ENCODE measurements at regions not wholly inside any gene's neighbourhood (a gene's known extent, or its start where the extent isn't known, plus 50 kb on each side); places are given as distances from the start of the nearest gene placed in this dataset.
"Not testable (repeated sequence)": the region's sequence is repeated elsewhere in the genome, so short reads cannot be mapped to it uniquely, and the experiment has no call there.

DNA sequence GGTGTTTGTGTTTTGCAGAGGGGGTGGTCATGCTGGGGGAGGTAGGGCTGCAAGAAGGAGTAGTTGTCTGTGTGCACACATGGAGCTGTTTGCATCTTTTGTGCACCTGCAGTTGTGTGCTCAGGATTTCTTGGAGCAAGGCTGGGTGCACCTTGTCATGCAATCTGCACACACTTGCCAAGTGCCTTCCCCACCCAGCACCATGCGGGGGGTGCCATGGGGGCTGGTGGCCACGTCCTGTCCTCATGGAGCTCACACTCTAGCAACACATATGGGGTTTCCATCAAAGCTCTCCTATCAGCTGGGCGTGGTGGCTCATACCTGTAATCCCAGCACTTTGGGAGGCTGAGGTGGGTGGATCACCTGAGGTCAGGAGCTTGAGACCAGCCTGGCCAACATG is 111.6 kb downstream of the CRLF3 start:
- not testable (repeated sequence) for DNase-seq (ENCODE audit: low read depth)

DNA sequence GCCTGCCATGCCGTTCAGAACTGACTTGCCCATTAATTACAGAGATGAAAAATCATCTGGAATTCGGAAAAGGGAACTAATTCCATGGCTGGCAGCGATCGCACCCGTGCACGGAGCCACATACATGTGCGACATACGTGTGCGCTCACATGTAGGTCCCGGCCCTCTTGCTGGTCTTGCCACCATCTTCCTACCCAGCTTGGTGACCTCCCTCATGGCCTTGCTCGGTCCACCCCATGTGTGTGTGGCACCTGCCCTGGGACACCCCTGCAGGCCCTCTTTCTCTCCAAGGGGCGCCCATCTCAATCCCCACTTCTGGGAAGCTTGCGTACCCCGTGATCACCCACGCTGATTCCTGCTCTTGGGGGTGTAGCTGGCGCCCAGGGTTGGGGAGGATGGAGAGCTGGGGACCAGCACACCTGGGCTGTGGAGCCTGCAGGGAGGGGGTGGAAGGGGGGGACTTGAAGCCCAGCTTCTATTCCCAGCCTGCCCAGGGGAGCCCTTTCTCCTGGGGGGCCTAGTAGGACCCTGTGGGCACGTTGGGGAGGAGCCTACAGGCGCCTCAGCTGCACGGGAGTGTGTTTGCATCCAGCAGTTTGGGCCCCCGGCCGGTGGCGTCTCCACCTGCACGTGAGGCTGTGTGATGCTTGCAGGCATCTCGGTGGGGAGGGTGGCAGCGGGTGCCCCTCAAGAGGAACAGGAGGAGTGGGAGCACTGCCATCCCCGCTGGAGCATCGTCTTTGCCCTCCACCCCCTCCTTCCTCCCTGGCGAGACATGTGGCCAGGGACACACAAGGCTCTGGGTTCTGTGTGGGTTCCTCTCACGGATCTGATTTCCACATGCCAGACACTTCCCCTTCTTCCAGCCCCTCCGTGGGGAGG is 112.6 kb downstream of the CRLF3 start:
- DNase-seq (ENCODE audit: low read depth): not testable (repeated sequence)

DNA sequence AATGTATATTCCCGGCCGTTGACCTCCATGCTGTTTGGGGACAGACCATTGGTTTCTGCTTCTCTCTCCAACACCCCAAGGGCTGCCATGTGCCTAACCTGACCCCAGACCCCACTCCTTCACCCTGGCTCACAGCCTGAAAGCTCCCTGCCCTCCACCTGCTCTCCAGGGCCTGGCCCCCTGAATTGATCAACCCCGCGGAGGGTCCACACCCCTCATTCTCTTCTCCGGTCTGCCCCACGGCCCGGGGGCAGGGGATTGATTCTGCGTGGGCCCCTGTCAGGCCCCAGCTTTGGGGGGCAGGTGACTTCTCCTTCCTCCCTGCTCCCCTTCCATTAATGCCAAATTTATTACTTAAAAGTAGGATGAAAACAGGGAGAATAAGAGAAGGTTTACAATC is 113.3 kb downstream of the CRLF3 start:
- DNase-seq (ENCODE audit: low read depth): not testable (repeated sequence)

DNA sequence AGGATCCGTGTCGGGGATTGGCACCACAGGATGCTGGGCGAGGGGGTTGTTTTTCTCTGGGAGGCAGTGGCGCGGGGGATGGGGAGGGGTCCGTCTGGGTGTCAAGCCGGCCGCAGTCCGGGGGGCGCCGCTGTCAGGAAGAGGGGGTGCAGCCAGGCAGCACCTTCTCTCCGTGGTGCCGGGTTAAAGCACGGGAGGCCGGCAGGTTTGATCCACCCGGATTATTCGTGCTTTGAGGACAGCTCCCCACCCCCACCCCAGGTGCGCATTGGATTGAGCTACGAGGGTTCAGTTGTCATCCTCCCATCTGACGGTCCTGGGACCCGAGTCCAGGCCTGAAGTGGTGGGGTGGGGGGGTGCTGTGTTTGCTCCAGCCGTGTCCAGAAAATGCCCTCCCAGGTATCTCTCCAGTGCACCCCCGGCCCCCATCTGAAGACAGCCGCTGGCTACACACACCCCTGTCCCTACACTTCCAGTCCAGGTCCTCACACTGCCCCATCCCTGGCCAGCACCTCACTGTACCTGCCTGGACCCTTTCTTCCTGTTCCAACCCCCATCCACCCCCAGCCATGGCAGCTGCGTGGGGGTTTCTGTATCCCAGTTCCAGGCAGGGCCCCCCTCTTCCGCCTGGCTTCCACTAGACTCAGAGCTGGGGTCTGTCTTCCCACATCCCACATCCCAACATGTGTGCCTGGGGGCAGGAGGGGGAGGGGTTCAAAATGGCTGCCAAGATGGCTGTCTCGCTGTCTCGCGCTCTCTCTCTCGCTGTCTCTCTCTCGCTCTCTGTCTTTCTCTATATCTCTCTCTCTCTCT is 114.0 kb downstream of the CRLF3 start:
- not testable (repeated sequence) for DNase-seq (ENCODE audit: low read depth)

DNA sequence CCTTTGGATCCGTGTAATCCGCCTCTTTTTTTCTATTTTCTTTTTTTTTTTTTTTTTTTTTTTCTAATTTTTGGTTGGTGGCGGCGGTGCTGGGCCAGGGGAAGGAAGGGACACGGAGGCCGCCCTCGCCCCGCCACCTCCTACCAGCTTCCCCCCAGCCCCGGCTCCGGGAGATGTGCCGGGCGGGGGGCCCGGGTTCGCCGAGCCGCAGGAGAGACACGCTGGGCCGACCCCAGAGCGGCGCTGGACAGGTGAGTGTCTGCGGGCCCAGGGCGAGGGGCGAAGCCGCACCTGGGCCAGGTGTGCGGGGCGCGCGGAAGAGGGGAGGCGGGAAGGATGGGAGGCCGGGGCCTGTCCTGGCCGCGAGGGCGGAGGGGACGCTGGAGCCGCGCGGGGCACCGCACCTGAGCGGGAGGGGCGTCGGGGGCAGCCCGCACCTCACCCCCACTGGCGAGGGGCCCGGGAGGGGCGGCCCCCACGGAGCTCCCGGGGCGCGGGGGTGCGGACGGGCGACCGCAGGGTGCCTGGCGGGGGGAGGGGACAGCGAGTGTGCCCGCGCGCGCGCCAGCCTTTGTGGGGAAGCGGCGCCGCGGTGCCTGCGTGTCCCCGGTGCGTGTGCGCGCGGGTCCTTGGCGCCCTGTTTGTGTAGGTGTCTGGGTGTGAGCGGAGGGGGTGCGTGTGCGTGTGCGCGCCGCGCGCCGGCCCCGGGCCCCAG is 114.8 kb downstream of the CRLF3 start:
- not testable (repeated sequence) for DNase-seq (ENCODE audit: low read depth)

DNA sequence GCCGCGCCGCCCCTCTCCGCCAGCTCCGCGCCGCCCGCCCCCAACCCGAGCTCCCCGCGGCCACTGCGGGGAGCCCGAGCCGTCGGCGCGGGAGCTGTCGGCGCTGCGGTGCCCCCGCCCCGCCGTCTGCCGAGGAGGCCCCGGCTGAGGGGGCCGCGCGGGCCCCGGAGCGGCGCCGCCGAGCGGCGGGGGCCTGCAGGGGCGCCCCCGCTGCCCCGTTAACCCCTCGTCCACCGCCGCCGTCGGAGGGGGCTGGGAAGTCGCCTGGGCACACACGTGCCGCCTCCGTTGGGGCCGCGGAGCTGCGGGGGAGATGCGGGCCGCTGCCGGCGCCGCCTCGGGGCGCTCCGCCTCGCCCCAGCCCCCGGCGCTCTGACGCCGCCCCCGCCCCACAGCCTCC is 115.4 kb downstream of the CRLF3 start:
- DNase-seq (ENCODE audit: low read depth): not testable (repeated sequence)

DNA sequence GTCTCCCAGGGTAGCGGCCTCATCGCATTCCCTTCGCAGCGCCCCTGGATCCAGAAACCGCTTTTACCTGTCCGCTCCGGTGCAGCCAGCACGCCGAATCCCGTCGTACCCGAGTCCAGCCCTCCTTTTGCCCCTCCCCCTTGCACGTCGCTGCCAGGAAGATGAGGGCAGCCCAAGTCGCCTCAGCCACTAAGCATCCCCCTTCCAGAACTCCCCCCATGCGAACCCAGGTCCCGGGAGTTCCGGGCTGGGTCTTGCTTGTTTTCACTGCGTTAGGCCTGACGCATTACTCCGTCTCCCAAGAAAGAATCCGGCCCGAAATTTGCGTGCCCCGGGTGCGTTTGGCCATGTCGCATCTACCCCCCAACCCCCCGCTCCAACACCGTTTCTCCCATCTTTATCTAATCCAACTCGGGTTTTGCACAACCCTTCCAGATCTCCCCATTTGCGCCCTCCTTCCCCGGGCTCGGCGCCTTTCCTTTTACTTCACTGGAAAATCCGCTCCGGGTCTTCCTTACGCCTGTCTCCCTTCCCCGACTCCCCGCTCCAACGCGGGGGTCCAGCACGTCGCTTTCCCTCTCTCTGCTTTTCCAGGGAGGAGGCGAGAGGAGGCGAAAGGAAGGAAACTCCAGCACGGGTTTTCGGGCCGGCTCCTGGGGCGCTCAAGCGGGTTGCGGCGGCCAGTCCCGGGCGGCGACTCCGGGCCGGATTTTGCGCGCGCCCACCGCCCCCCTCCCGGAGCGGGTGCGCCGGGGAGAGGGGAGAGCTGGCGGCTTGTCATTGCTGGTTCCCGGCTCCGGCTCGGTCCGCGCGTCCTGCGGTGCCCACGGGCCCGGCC is 116.0 kb downstream of the CRLF3 start:
- peak; percentile 97 for DNase-seq (ENCODE audit: low read depth)

DNA sequence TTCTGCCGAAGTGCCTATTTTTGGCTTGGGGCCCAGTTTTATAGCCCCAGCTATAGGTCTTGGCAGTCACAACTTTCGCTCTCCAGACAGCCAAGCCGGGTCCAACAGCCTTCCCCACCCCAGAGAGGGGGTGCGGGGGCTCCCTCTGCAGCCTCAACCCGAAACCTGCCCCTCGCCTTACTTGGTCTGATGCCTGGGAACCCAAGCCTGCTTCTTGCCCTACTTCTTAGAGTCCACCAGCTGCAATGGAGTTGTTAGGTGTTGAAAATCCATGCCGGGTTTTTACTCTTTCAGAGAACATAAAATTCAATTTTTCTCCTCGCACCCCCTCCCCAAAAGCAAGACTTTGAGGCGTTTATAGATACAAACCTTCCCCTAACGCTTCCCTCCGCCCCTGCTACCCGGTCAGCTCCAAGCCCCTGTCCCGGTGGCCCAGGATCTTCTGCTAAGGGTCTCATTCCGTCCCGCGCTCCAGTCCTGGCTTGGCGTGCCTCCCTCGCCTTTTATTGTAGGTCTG is 116.7 kb downstream of the CRLF3 start:
- not testable (repeated sequence) for DNase-seq (ENCODE audit: low read depth)

DNA sequence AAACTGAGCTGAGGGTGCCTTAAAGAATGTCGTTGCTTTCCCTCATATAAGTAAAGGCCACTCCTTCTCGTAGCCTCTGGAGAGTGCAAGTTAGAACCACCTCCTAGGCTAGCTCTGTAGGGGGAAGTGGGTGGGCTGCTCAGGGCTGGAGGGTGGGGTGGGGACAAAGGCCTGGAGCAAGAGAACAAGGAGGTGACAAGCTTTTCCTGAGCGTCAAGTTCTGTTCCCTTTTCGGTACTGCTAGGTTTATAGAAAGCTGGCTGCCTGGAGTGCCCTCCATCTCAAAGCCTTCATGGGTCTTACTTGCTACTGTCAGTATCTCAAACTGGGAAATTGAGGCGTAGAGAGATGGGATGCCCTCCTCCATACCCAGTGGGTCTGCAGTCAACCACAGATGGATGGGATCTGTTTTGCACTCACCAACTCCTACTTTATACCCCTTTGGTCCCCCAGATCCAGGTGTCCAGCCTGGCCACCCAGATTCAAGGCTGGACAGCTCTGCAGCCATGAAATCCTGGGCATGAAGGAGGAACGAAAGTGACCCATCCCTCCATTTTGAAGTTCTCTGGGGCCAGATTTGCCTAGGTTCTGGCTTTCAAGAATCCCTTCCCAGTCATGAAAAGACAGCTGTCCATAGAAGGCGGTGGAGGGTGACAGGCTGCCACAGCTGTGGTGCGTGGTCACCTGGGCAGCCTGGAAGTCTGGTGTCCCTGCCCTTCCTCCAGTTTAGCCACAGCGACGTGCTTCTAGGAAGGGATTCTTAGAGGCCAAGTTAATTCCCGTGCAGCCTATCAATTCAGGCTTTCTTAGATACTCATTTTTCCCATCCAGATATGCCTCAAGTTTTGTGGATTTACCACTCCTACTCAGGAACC is 117.8 kb downstream of the CRLF3 start:
- not testable (repeated sequence) for DNase-seq (ENCODE audit: low read depth)

DNA sequence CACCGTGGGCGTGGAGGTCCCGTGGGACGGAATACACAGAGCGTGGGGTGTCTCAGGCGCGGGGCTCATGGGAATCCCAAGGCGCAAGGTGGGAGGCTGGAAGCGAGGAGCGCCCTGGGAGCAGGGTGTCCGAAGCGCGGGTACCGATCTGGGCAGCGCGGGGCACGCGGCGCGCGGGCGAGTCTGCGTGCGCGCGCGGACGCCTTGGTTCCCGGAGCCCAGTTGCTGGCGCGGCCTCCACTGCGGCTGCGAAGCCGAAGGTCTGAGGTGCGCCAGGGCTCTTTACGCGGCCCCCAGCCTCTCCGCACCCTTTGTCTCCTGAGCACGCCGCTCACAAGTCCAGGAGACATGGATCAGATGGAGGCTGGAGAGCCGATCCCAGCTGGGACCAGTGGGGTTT is 118.5 kb downstream of the CRLF3 start:
- not testable (repeated sequence) for DNase-seq (ENCODE audit: low read depth)

DNA sequence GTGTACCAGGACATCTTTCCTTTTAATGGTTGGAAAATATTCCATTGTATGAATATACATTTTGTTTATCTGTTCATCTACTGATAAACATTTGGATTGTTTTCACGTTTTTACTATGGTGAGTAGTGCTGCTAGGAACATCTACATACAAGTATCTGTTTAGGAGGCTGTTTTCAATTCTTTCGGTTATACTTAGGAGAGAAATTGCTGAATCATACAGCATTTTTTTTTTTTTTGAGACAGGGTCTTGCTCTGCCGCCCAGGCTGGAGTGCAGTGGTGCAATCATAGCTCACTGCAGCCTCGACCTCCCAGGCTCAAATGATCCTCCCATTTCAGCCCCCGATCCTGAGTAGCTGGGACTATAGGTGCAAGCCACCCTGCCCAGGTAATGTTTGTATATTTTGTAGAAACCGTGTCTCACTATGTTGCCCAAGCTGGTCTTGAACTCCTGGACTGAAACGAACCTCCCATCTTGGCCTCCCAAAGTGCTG is 122.9 kb downstream of the CRLF3 start:
- DNase-seq (ENCODE audit: low read depth): no peak

DNA sequence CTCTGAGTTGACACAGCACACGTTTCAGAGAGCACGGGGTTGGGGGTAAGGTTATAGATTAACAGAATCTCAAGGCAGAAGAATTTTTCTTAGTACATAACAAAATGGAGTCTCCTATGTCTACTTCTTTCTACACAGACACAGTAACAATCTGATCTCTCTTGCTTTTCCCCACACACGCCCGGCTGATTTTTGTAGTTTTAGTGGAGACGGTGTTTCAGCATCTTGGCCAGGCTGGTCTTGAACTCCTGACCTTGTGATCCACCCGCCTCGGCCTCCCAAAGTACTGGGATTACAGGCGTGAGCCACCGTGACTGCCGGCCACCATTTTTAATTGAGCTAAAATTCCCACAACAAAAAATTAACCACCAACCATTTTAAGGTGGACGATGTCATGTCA is 123.7 kb downstream of the CRLF3 start:
- DNase-seq (ENCODE audit: low read depth): not testable (repeated sequence)

DNA sequence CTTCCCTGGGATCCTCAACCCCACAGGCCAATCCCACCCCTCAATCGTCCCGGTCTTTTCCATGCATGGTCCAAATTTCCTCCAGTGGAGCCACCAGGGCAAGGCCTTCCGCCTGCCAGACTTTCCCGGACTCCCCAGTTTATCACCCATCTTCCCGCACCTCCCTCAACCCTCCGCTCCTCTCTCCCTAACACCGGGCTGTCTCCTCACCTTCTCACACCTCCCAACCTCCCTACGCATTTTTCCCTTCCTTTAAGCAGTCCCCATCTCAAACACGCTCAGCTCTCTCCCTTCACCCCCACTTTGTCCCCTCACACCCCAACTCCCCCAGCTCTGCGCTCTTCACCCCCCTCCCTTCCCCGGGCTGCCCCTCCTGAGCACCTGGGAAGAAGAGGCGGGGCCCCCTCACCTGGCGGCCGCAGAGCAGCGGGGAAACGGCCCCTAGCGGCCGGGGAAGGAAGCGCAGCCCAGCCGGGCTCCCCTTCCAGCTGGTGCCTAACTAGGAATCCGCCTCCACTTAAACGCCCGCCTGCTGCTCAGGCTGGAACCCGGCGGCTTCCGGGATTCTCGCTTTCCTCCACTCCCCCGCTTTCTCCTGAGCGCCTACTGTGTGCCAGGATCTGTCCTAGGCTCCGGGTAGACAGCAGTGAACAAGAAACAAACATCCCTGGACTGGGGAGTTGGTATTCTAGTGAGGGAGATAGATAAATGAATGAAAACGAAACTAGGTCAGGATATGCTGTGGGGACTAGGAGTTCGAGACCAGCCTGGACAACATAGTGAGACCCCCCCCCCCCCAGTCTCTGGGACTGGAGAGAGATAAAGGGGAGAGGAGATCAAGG is 126.7 kb downstream of the CRLF3 start:
- peak; percentile 38 for DNase-seq (ENCODE audit: low read depth)

DNA sequence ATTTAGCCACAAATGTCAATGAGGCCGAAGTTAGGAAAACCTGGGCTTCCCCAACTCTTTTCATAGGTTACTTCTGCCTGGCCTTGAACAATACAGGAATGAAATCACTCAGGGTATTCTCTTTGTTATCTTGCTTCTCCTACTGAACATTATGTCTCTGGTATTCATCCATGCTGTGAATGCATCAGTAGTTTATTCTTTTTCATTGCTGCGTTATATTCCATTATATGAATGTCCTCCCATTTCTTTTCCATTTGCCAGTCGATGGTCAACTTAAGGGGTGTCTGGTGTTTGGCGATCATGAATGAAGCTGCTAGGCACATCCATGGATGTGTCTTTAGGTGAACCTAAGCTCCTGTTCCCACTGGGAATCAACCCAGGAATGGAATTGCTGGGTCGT is 128.3 kb downstream of the CRLF3 start:
- no peak for DNase-seq (ENCODE audit: low read depth)

DNA sequence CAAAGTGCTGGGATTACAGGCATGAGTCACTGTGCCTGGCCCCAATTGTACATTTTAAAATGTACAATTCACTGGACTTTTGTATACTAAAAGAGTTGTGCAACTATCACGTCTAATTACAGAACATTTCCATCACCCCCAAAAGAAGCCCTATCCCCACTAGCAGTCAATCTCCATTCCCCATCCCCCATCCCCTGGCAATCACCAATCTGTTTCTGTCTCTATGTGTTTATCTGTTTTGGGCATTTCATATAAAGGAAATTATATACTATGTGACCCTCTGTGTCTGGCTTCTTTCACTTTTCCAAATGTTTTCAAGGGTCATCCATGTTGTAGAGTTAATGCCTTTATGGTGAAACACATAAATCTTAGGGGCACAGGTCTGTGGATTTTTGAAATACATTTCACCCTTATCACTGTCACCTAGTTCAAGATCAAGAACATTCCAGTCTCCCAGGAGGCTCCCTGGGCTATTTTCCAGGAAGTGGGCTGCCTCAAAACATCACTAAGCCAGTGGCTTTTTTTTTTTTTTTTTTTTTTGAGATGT is 129.2 kb downstream of the CRLF3 start:
- peak; percentile 36 for DNase-seq (ENCODE audit: low read depth)

DNA sequence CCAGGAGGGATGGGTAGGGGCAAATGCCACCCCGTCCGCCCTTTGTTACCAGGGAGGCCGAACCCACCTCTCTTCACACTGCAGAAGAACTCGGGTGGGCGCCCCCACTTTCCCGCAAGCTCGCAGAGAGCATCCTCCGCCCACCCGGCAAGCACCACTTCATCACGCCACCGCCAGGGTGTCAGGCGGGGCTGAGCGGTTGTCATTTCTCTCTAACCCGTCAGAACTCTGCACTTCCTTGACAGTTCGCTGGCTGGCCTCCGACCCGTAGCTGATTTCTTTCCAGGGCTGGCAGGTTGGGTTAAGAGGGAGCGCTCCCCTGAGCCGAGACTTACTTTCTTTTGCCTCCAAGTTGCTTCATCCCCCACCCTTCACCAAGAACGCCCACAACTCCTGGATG is 130.7 kb downstream of the CRLF3 start:
- not testable (repeated sequence) for DNase-seq (ENCODE audit: low read depth)

DNA sequence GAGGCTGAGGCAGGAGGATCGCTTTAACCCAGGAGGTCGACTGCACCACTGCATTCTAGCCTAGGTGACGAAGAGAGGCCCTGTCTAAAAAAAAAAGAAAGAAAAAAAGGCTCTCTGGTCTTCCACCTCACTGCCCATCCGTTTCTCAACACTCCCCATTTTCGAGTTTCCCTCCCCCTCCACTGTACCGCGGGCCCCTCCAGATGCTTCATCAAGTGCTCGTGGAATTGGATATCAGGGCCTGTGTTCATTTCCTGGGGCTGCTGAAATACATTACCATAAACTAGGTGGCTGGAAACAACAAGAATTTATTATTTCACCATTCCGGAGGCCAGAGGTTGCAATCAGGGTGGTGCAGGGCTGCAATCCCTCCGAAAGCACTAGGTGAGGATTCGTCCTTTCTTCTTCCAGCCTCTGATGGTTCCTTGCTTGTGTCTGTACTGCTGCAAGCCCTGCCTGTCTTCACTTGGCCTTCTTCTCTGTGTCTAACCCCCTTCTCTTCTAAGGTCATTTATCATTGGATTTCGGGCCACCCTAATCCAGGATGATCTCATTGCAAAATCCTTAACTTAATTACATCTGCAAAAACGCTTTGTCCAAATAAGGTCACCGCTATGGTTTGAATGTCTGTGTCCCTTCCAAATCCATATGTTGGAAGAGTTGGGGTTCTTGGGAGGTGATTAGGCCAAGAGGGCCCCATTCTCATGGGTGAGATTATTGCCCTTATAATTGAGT is 135.1 kb downstream of the CRLF3 start:
- not testable (repeated sequence) for DNase-seq (ENCODE audit: low read depth)
